ENCODE measurements at regions not wholly inside any gene's neighbourhood (a gene's known extent, or its start where the extent isn't known, plus 50 kb on each side); places are given as distances from the start of the nearest gene placed in this dataset.

GRCh38 chr2:188881434-188881833, 92.7 kb upstream of the COL3A1 start:
- no peak for TF ChIP-seq GATA3 (IDR thresholded peaks at IDR 0.05; ENCODE audit: low read depth, low read length)
- TF ChIP-seq GATA2 (IDR thresholded peaks at IDR 0.05; ENCODE audit: low read depth, low read length): no peak

DNA sequence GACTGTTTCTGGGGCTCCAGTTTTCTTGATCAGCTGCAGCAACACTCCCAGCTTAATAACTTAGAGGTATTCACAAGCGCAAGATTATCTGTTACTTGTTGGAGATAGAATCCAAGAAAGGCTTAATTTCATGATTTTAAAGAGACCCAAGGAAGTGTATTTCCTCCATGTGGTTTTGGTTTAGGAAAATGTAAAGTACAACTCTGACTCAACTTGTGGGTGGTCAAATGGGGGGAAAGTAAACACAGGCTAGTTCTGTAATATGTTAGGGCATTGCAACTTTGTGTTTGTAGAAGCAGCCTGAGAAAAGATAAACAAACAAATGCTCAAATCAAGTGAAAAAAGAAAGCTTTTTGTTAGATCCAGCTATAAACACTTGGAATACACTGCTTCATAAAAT, 90.1 kb upstream of the COL3A1 start:
- TF ChIP-seq GATA2 (IDR thresholded peaks at IDR 0.05; ENCODE audit: low read depth, low read length): no peak
- TF ChIP-seq GATA3 (IDR thresholded peaks at IDR 0.05; ENCODE audit: low read depth, low read length): no peak

- TF ChIP-seq GATA2 (IDR thresholded peaks at IDR 0.05; ENCODE audit: low read depth, low read length) (no peak), GATA3 (IDR thresholded peaks at IDR 0.05; ENCODE audit: low read depth, low read length) (no peak)
Measured at GRCh38 chr2:188884517-188884916, 89.7 kb upstream of the COL3A1 start.

GRCh38 chr2:188889187-188889586, 85.0 kb upstream of the COL3A1 start:
- no peak for TF ChIP-seq GATA3 (IDR thresholded peaks at IDR 0.05; ENCODE audit: low read depth, low read length)
- TF ChIP-seq GATA2 (IDR thresholded peaks at IDR 0.05; ENCODE audit: low read depth, low read length): no peak

DNA sequence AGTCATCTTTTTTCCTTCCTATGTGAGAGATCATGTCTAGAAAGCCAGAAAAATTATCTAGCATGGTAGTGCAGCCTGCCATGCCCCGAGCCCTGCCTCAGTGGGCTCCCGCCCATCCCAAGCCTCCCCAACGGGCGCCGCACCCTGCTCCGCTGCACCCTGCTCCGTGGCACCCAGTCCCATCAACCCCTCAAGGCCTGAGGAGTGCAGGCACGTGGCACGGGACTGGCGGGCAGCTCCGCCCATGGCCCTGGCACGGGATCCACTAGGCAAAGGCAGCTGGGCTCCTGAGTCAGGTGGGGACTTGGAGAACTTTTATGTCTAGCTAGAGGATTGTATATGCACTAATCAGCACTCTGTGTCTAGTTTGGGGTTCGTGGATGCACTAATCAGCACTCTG, 83.4 kb upstream of the COL3A1 start:
- no peak for TF ChIP-seq GATA3 (IDR thresholded peaks at IDR 0.05; ENCODE audit: low read depth, low read length)
- no peak for TF ChIP-seq GATA2 (IDR thresholded peaks at IDR 0.05; ENCODE audit: low read depth, low read length)

GRCh38 chr2:188892636-188893035, 81.5 kb upstream of the COL3A1 start:
- no peak for TF ChIP-seq GATA3 (IDR thresholded peaks at IDR 0.05; ENCODE audit: low read depth, low read length)
- no peak for TF ChIP-seq GATA2 (IDR thresholded peaks at IDR 0.05; ENCODE audit: low read depth, low read length)

DNA sequence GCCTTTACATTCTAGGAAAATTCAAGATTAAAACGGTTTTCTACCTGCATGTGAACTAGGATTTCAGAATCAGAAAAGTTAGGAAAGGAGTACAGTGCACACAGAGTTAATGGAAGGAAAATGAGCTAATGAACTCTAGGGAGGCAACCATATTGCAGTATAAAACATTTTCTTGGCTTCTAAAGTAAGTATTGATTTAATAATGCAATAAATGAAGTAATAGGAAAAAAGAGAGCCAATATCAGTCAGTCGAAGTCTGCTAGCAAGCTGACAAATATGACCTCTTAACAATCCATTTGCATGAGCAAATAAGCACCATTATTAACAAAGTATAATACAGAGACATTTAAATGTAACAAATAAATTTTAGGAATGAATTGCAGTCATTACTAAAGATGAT, 80.2 kb upstream of the COL3A1 start:
- TF ChIP-seq GATA3 (IDR thresholded peaks at IDR 0.05; ENCODE audit: low read depth, low read length) (no peak), GATA2 (IDR thresholded peaks at IDR 0.05; ENCODE audit: low read depth, low read length) (no peak)

DNA sequence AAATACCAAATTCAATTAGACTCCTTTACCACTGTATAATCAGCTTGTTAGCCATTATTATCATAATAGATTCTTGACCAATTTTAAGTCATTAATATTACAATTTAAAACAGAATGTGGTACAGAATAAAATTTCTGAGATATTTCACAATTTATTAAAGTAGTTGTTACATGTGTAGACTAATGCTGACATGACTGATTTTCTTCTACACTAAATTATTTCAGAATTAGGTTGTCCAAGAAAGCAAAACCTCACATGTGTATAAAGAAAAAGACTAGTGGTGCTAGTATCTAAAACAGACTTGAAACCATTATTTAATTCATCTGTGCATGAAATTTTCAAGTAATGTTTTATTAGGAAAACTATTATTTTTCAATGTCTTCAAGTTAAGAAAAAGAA, 79.2 kb upstream of the COL3A1 start:
- TF ChIP-seq GATA2 (IDR thresholded peaks at IDR 0.05; ENCODE audit: low read depth, low read length) (no peak), GATA3 (IDR thresholded peaks at IDR 0.05; ENCODE audit: low read depth, low read length) (no peak)

DNA sequence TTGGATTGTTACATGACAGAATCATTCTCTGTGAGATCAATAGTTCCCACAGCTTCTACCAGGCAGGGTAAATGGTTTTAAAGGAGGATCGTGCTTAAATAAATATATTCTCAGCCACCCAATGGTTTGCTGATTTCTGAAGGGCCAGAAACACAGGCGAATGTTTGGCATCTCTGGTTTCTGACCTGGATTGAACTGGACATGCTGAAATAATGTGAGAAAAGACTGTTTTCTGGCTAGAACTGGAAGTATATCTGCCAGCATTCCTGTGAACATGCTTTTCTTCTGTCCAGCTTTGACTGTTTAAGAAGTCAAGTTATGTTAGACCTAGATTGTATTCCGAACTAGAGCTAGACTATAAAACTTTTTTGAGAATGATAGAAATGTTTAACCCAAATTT, 77.1 kb upstream of the COL3A1 start:
- TF ChIP-seq GATA2 (IDR thresholded peaks at IDR 0.05; ENCODE audit: low read depth, low read length) (no peak), GATA3 (IDR thresholded peaks at IDR 0.05; ENCODE audit: low read depth, low read length) (no peak)

DNA sequence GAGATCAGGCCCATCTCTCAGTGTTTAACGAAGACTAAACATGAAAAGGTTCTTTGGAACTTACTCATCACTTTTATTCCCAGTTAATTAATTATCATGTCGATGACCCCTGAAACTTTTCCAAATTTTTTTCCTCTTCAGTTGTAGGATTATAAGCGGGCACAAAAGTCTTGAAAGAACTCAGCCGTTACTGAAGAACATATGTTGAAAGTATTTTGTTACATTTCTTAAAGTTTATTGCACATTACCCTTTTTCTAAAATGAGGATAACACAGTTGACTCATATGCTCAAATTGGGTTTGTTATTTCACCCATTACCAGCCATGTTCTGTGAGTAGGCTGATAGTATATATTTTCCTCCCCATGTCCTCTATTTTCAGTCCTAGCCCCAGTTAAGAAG, 75.9 kb upstream of the COL3A1 start:
- TF ChIP-seq GATA3 (IDR thresholded peaks at IDR 0.05; ENCODE audit: low read depth, low read length) (no peak), GATA2 (IDR thresholded peaks at IDR 0.05; ENCODE audit: low read depth, low read length) (no peak)

GRCh38 chr2:188902901-188903491, 71.2 kb upstream of the COL3A1 start:
- TF ChIP-seq GATA2 (IDR thresholded peaks at IDR 0.05; ENCODE audit: low read depth, low read length) (no peak), GATA3 (IDR thresholded peaks at IDR 0.05; ENCODE audit: low read depth, low read length) (no peak)

DNA sequence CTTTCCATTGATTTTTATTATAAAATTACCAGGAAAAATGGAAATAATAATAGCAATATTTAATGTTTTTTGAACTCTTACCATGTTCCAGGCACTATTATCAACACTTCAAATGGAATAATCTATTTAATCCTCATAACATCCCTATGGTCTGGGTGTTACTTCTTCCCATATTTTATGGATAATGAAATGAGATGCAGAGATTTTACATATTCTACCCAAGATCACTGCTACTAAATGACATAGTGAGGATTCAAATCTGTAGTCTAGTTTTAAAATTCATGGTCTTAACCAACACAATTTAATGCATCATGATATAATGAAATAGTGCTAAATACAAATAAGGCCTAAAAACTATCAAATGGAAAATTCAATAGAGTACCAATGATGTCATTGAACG, 70.4 kb upstream of the COL3A1 start:
- TF ChIP-seq GATA2 (IDR thresholded peaks at IDR 0.05; ENCODE audit: low read depth, low read length): no peak
- TF ChIP-seq GATA3 (IDR thresholded peaks at IDR 0.05; ENCODE audit: low read depth, low read length): no peak

DNA sequence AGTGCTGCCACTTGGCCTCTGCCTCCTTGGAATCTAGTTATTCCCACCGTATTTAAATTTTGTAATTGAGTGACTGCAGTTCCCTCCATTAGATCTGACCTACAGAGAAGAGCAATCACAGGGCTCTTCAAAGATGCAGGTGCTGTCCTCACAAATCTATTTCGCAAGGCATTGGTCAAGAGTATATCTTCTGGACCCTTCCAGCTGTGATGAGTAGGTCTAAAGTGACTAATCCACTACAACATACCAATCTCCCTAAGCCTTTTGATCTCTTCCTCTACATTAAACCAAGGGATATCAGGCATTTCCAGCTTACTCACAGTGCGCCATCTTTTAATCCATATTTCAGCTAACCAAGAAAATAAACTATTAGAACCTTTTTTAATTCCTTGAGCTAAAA, 65.1 kb upstream of the COL3A1 start:
- TF ChIP-seq GATA3 (IDR thresholded peaks at IDR 0.05; ENCODE audit: low read depth, low read length) (no peak), GATA2 (IDR thresholded peaks at IDR 0.05; ENCODE audit: low read depth, low read length) (no peak)

- no peak for TF ChIP-seq GATA2 (IDR thresholded peaks at IDR 0.05; ENCODE audit: low read depth, low read length)
- no peak for TF ChIP-seq GATA3 (IDR thresholded peaks at IDR 0.05; ENCODE audit: low read depth, low read length)
Measured at GRCh38 chr2:188916736-188917135, 57.4 kb upstream of the COL3A1 start.

- no peak for TF ChIP-seq GATA3 (IDR thresholded peaks at IDR 0.05; ENCODE audit: low read depth, low read length)
- no peak for TF ChIP-seq GATA2 (IDR thresholded peaks at IDR 0.05; ENCODE audit: low read depth, low read length)
Measured at GRCh38 chr2:188917632-188918031, 56.5 kb upstream of the COL3A1 start.

DNA sequence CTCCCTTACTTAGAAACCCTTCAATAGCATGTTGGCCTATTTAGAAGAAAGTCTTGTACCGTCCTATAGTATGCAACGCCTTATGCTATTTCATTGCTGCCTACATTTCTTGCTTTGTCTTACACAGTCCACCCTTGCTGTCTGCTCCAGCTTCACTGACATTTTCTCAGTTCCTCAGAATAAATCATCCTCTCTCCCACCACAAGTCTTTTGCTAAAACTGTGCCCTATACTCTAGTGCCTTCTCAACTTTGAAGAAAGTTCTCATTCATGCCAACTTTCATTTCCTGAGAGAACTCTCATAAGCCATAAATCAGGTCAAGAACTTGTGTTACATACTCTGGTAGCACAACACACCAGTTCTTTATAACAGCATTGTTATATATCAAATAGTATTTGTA, 54.3 kb upstream of the COL3A1 start:
- TF ChIP-seq GATA2 (IDR thresholded peaks at IDR 0.05; ENCODE audit: low read depth, low read length) (no peak), GATA3 (IDR thresholded peaks at IDR 0.05; ENCODE audit: low read depth, low read length) (no peak)
